Caco-2 (cell line): ENCODE measurements at regions not wholly inside any gene's neighbourhood (a gene's known extent, or its start where the extent isn't known, plus 50 kb on each side); places are given as distances from the start of the nearest gene placed in this dataset.

Experiments used
- BruUV-seq: library from RNA; stranded (reverse); fragments of 400-500 nt; replicated peaks from 2 replicates; lab custom pipeline; 2021; lab: Mats Ljungman, UMichigan
- CTCF ChIA-PET: fragments of 300-600 bp; sonication (Branson Sonifier 250); formaldehyde crosslinking; loops from one replicate; lab custom pipeline; 2022; ENCODE audit warnings: antibody characterized with exemption; lab: Charles Lee
- POLR2A ChIA-PET: fragments of 300-600 bp; sonication (Branson Sonifier 250); formaldehyde crosslinking; loops from one replicate; lab custom pipeline; 2022; ENCODE audit warnings: antibody characterized with exemption; lab: Charles Lee
- DNase-seq, 2 experiments: peaks; one replicate each; pipeline versions ENCODE4 v3.0.0 to v3.0.0-alpha.2; 2020 to 2022
- H3K27me3 ChIP-seq: replicated peaks from 2 replicates; pipeline ENCODE4 v1.6.0; 2011; ENCODE audit warnings: low read length; ENCODE audit not compliant: control insufficient read depth, insufficient read depth
- H3K36me3 ChIP-seq: 2 replicates; pipeline ENCODE4 v1.5.1; 2011; ENCODE audit warnings: low read length; ENCODE audit not compliant: control insufficient read depth, insufficient read depth
- H3K4me1 ChIP-seq: fragments of 250-450 bp; sonication (Bioruptor Pico); 2 replicates; pipeline ENCODE4 v1.5.1; 2020; ENCODE audit warnings: mild to moderate bottlenecking
- H3K4me3 ChIP-seq: 2 replicates; pipeline ENCODE4 v1.5.1; 2011; ENCODE audit warnings: low read depth, mild to moderate bottlenecking, control low read depth, low read length
- H3K9me3 ChIP-seq: fragments of 250-450 bp; sonication (Bioruptor Pico); 2 replicates; pipeline ENCODE4 v1.5.1; 2020; ENCODE audit warnings: mild to moderate bottlenecking, moderate library complexity
- H3K27ac Mint-ChIP-seq: one replicate; pipeline ENCODE4 v1.8.0; 2022; ENCODE audit warnings: mixed read lengths; ENCODE audit not compliant: unreplicated experiment
- H3K27me3 Mint-ChIP-seq: one replicate; pipeline ENCODE4 v1.8.0; 2022; ENCODE audit warnings: mixed read lengths; ENCODE audit not compliant: insufficient read depth, unreplicated experiment
- H3K36me3 Mint-ChIP-seq: one replicate; pipeline ENCODE4 v1.8.0; 2022; ENCODE audit warnings: mild to moderate bottlenecking, mixed read lengths; ENCODE audit not compliant: insufficient read depth, unreplicated experiment
- H3K4me1 Mint-ChIP-seq: one replicate; pipeline ENCODE4 v1.8.0; 2022; ENCODE audit warnings: low read depth, mixed read lengths; ENCODE audit not compliant: unreplicated experiment
- H3K4me3 Mint-ChIP-seq: one replicate; pipeline ENCODE4 v1.8.0; 2022; ENCODE audit warnings: mild to moderate bottlenecking, moderate library complexity, mixed read lengths; ENCODE audit not compliant: unreplicated experiment
- H3K9me3 Mint-ChIP-seq: one replicate; pipeline ENCODE4 v1.8.0; 2022; ENCODE audit warnings: mixed read lengths; ENCODE audit not compliant: unreplicated experiment
- intact Hi-C: fragments of 100-400 bp; cut with micrococcal nuclease; formaldehyde crosslinking; loops from one replicate; pipeline ENCODE4 v1.10.0; 2022; ENCODE audit not compliant: unreplicated experiment
- TF ChIP-seq, protein P1 (sequence below), 2 experiments: fragments of 200-600 bp in 1 of 2; IDR thresholded peaks; 1 replicate in 1 of 2; 2 replicates in 1 of 2; pipeline versions ENCODE4 v1.5.1 to v1.8.0; 2011 to 2022; ENCODE audit warnings: antibody characterized with exemption in 1 of 2, control low read depth in 1 of 2, inconsistent platforms in 1 of 2, low read depth in 1 of 2, low read length in 1 of 2, mild to moderate bottlenecking in 1 of 2, moderate library complexity in 1 of 2; ENCODE audit not compliant: insufficient read depth in 1 of 2, severe bottlenecking in 1 of 2, unreplicated experiment in 1 of 2

DNA sequence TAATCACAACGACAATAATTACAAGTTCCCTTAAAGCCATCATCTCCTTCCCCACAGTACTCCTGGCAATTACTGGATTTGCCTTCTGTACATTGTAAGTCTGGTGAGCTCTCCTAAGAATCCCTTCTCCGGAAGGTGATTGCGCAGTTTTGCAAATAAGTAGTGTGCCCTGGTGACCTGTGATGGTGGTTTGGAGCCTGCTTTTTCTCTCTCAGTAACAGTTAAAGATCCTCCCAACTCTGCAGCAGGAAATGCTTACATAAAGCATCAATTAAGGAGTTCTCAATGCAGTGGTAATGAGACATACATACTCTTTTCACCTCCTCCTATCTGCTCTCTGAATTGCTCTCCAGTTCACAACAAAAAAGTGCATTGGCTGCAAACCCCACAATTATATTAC is 159.7 kb downstream of the SH2D1A start:
- no peaks in the 10 kb centered on the region for H3K36me3 ChIP-seq

DNA sequence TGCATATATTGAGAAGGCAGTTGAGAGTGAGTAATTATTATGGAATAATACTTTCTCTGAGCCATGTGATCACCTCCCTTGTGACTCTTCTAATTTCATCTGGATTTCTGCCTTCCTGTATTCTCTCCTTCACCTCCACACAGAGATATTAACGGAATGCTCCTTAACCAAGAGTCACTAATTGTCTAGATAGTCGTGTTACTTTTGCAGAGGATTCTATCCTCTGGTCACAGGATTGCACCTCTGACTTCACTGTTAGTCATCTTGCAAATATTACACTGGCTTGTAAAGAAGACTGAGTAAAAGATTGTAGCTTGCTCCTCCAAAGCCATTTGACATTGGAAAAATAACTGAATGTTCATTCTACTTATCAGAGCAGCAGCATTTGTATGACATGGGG is 160.9 kb downstream of the SH2D1A start:
- H3K27ac Mint-ChIP-seq = no peak overlapping the region
- CTCF ChIA-PET = interaction anchor here (0.6 kb wide), 1 partner anchor 137 kb away, joined by 3 read pairs; no protein-coding TSS in a partner anchor
- no peaks in the 10 kb centered on the region for H3K27me3 Mint-ChIP-seq
- H3K9me3 Mint-ChIP-seq = no peaks in the 10 kb centered on the region
- Histone ChIP-seq H3K4me1 (no peaks in the 10 kb centered on the region), H3K27me3 (no peaks in the 10 kb centered on the region), H3K4me3 (no peak overlapping the region), H3K9me3 (no peaks in the 10 kb centered on the region), H3K36me3 (no peaks in the 10 kb centered on the region)
- no peaks in the 10 kb centered on the region for H3K4me1 Mint-ChIP-seq
- TF ChIP-seq, protein P1, sequence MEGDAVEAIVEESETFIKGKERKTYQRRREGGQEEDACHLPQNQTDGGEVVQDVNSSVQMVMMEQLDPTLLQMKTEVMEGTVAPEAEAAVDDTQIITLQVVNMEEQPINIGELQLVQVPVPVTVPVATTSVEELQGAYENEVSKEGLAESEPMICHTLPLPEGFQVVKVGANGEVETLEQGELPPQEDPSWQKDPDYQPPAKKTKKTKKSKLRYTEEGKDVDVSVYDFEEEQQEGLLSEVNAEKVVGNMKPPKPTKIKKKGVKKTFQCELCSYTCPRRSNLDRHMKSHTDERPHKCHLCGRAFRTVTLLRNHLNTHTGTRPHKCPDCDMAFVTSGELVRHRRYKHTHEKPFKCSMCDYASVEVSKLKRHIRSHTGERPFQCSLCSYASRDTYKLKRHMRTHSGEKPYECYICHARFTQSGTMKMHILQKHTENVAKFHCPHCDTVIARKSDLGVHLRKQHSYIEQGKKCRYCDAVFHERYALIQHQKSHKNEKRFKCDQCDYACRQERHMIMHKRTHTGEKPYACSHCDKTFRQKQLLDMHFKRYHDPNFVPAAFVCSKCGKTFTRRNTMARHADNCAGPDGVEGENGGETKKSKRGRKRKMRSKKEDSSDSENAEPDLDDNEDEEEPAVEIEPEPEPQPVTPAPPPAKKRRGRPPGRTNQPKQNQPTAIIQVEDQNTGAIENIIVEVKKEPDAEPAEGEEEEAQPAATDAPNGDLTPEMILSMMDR (IDR thresholded peaks at IDR 0.05; ENCODE audit: insufficient read depth in 1 of 2, low read depth in 1 of 2, low read length in 1 of 2, severe bottlenecking in 1 of 2, unreplicated experiment in 1 of 2) = no peak
- no TSS peak for BruUV-seq
- H3K36me3 Mint-ChIP-seq = no peaks in the 10 kb centered on the region
- DNase-seq = no peak
- no peak overlapping the region for H3K4me3 Mint-ChIP-seq
- POLR2A ChIA-PET = no interaction called here
- intact Hi-C loops = no loop called here

More for the DNA sequence above, 159.7 kb downstream of the SH2D1A start:
- H3K36me3 Mint-ChIP-seq = no peaks in the 10 kb centered on the region
- H3K4me3 ChIP-seq = no peak overlapping the region
- BruUV-seq = no TSS peak
- no peaks in the 10 kb centered on the region for H3K9me3 Mint-ChIP-seq
- no peak overlapping the region for H3K27ac Mint-ChIP-seq
- H3K27me3 ChIP-seq = no peaks in the 10 kb centered on the region
- POLR2A ChIA-PET = no interaction called here
- no peak for DNase-seq
- no peaks in the 10 kb centered on the region for H3K27me3 Mint-ChIP-seq
- CTCF ChIA-PET = no interaction called here
- H3K4me1 Mint-ChIP-seq = no peaks in the 10 kb centered on the region
- no peak overlapping the region for H3K4me3 Mint-ChIP-seq
- intact Hi-C loops = no loop called here
- no peaks in the 10 kb centered on the region for H3K4me1 ChIP-seq
- TF ChIP-seq, protein P1 (IDR thresholded peaks at IDR 0.05; ENCODE audit: insufficient read depth in 1 of 2, low read depth in 1 of 2, low read length in 1 of 2, severe bottlenecking in 1 of 2, unreplicated experiment in 1 of 2) = no peak
- H3K9me3 ChIP-seq = no peaks in the 10 kb centered on the region

DNA sequence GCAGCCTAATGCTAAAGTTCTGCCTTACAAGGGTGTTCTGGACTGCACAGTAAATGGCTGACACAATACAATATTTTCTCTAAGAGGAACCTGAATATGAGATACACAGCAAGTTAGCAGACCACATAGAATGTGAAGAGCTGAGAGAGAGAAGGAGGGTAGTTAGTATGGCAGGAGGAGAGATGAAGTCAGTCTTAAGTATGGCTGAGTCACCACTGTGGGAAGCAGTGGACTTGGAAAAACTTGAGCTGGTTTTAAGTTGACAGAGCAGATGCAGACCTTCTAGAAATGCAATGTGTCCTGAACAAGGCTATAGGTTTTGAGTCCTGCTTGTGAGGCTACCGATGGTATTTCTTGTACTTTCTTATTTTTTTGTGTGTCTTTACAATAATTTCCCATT is 172.5 kb downstream of the SH2D1A start:
- Mint-ChIP-seq H3K9me3 (no peaks in the 10 kb centered on the region), H3K27ac (no peak overlapping the region), H3K4me1 (no peaks in the 10 kb centered on the region), H3K36me3 (no peaks in the 10 kb centered on the region), H3K4me3 (no peak overlapping the region), H3K27me3 (no peaks in the 10 kb centered on the region)
- Histone ChIP-seq H3K36me3 (no peaks in the 10 kb centered on the region), H3K9me3 (no peaks in the 10 kb centered on the region), H3K4me1 (no peaks in the 10 kb centered on the region), H3K4me3 (no peak overlapping the region), H3K27me3 (no peaks in the 10 kb centered on the region)
- ChIA-PET CTCF (no interaction called here), POLR2A (no interaction called here)
- TF ChIP-seq, protein P1 (IDR thresholded peaks at IDR 0.05; ENCODE audit: insufficient read depth in 1 of 2, low read depth in 1 of 2, low read length in 1 of 2, severe bottlenecking in 1 of 2, unreplicated experiment in 1 of 2) = no peak
- BruUV-seq = no TSS peak
- no peak for DNase-seq
- intact Hi-C loops = no loop called here
